Fibroblast of lung (primary cell): ENCODE measurements at regions not wholly inside any gene's neighbourhood (a gene's known extent, or its start where the extent isn't known, plus 50 kb on each side); places are given as distances from the start of the nearest gene placed in this dataset.

ENCODE experiments used
- CTCF ChIP-seq, 2 donors: IDR thresholded peaks in 1 of 2; conservative IDR thresholded peaks in 1 of 2; 1 replicate in 1 of 2; 2 replicates in 1 of 2; pipeline ENCODE4 v1.5.1; 2011 to 2012; ENCODE audit warnings: low read length in 2 of 2, control low read depth in 1 of 2, inconsistent platforms in 1 of 2, low read depth in 1 of 2, mild to moderate bottlenecking in 1 of 2
- EZH2 ChIP-seq: IDR thresholded peaks from 2 replicates; pipeline ENCODE4 v1.5.1; 2012; ENCODE audit warnings: low read length, control low read depth, mild to moderate bottlenecking; ENCODE audit errors: missing control alignments

DNA sequence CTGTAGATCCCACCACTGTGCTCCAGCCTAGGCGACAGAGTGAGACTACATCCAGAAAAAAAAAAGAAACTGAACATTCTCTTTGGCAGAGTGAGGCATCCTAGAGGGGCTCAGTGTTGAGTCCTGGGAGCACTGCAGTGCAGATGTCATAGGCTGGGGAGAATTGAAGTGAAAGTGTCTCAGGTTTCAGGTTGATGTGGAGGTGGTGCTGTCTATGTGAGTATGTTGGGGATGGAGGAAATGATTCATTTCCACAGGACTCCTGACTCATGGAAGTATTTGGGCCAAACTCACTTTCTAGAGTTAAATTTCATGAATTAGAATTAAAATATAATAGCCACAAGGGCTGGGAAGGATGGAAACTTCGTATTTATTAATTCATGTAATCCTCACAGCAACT is 134.4 kb upstream of the TSC22D1 start:
- no peak for TF ChIP-seq CTCF (conservative IDR thresholded peaks at IDR 0.05 in 1 of 2, IDR thresholded peaks at IDR 0.05 in 1 of 2; ENCODE audit: low read depth in 1 of 2, low read length in 2 of 2)
- TF ChIP-seq EZH2 = no peak
